ENCODE measurements at regions not wholly inside any gene's neighbourhood (a gene's known extent, or its start where the extent isn't known, plus 50 kb on each side); places are given as distances from the start of the nearest gene placed in this dataset.

DNA sequence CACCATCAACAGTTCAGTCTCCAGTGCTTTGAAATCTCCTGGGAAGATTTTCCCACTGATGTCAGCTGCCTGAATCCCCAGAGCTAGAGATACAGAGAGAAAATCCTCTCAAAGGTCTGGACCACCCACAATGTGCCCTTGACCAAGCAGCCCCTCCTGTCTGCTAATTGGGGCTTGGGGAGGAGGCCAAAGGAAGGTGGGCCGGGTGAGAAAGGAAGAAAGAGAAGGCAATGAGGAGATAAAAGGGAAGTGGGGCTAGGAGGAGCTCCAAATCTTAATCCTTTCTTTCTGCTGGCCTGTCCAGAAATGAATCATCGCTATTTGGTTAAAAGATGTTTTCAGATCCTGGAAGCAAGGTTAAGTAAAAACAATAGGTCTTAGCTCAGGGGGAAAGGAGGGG lies 322.9 kb downstream of the BCL11B start:
- Histone ChIP-seq H4K5ac (ENCODE audit: low read depth, low read length) (no peak overlapping the region), H2BK120ac (ENCODE audit: low read depth, low read length) (no peak overlapping the region), H3K18ac (ENCODE audit: low read depth, low read length) (no peak overlapping the region), H3K56ac (ENCODE audit: extremely low read depth, insufficient read depth, low read length) (no peak overlapping the region), H4K20me1 (ENCODE audit: insufficient read depth, low read length) (no peaks in the 10 kb centered on the region), H4K91ac (ENCODE audit: insufficient read depth, low read depth, low read length) (no peak overlapping the region), H3K9ac (ENCODE audit: low read depth, low read length) (no peak overlapping the region), H3K9me3 (ENCODE audit: control insufficient read depth, insufficient read depth, low read length) (peaks cover 48% of the 10 kb centered on the region), H3K27me3 (ENCODE audit: control insufficient read depth, insufficient read depth, low read length) (no peaks in the 10 kb centered on the region), H2AK9ac (replicated peaks; ENCODE audit: low read depth, low read length, poor library complexity) (no peak overlapping the region), H3K79me1 (ENCODE audit: low read depth in 1 of 2, low read length in 2 of 2) (no peaks in the 10 kb centered on the region), H3K23ac (ENCODE audit: low read depth, low read length) (no peak overlapping the region), H2BK15ac (ENCODE audit: low read depth, low read length) (no peak overlapping the region), H2BK5ac (ENCODE audit: low read depth, low read length, poor library complexity, severe bottlenecking) (no peak overlapping the region), H3K27ac (ENCODE audit: insufficient read depth, low read length) (no peak overlapping the region), H3K4me1 (ENCODE audit: control insufficient read depth, insufficient read depth, low read length) (no peaks in the 10 kb centered on the region), H3K4me3 (ENCODE audit: insufficient read depth, low read depth, low read length) (no peak overlapping the region), H4K8ac (ENCODE audit: low read depth in 2 of 2, low read length in 2 of 2) (no peak overlapping the region), H2AK5ac (ENCODE audit: low read depth, low read length) (no peak overlapping the region), H3K36me3 (ENCODE audit: control insufficient read depth, insufficient read depth, low read length) (no peaks in the 10 kb centered on the region), H3K9me1 (ENCODE audit: insufficient read depth, low read length) (no peaks in the 10 kb centered on the region), H3K14ac (replicated peaks; ENCODE audit: low read depth, low read length) (no peak overlapping the region), H2AFZ (replicated peaks; ENCODE audit: low read length, poor library complexity) (no peak overlapping the region), H2BK20ac (ENCODE audit: low read depth, low read length) (no peak overlapping the region), H3K4me2 (ENCODE audit: low read depth, low read length) (no peak overlapping the region), H3K4ac (ENCODE audit: low read depth, low read length) (no peak overlapping the region)
- ChIA-PET CTCF (no interaction called here), POLR2A (ENCODE audit: unreplicated experiment) (no interaction called here)
- intact Hi-C loops (cut with micrococcal nuclease) = no loop called here
- in situ Hi-C loops (cut with MboI; ENCODE audit: low sequenced_read_pairs) = no loop called here
- WGBS, 2 experiments (ENCODE audit: extremely low coverage in 2 of 2, insufficient read length in 1 of 2) = 80% methylated on average over 1 of the region's 2 CpGs; no CpG with 5 or more reads in 1 of the 2 experiments
- DNase-seq = no peak
- no peak for ATAC-seq (ENCODE audit: low read depth)
- dilution Hi-C loops (cut with HindIII; ENCODE audit: low sequenced_read_pairs, unreplicated experiment) = no loop called here
- no TSS peak for BruUV-seq (replicated peaks)
- no peak for TF ChIP-seq RAD21 (IDR thresholded peaks at IDR 0.05; ENCODE audit: low read length)
- no peak for TF ChIP-seq MXI1 (IDR thresholded peaks at IDR 0.05; ENCODE audit: borderline replicate concordance, low read depth, low read length)
- TF ChIP-seq MAFK (IDR thresholded peaks at IDR 0.05; ENCODE audit: low read depth, low read length) = no peak
- TF ChIP-seq POLR2A (IDR thresholded peaks at IDR 0.05; ENCODE audit: low read depth, low read length) = no peak
- TF ChIP-seq MAZ (IDR thresholded peaks at IDR 0.05; ENCODE audit: borderline replicate concordance, low read depth, low read length) = no peak
- no peak for TF ChIP-seq BHLHE40 (IDR thresholded peaks at IDR 0.05; ENCODE audit: low read depth, low read length)
- TF ChIP-seq CEBPB (IDR thresholded peaks at IDR 0.05; ENCODE audit: low read depth, low read length) = no peak
- no peak for TF ChIP-seq SMC3 (IDR thresholded peaks at IDR 0.05; ENCODE audit: low read depth, low read length)
- no peak for TF ChIP-seq RCOR1 (IDR thresholded peaks at IDR 0.05; ENCODE audit: insufficient replicate concordance, low read length)
- TF ChIP-seq CHD1 (IDR thresholded peaks at IDR 0.05; ENCODE audit: low read depth, low read length) = no peak
- TF ChIP-seq, protein P1, sequence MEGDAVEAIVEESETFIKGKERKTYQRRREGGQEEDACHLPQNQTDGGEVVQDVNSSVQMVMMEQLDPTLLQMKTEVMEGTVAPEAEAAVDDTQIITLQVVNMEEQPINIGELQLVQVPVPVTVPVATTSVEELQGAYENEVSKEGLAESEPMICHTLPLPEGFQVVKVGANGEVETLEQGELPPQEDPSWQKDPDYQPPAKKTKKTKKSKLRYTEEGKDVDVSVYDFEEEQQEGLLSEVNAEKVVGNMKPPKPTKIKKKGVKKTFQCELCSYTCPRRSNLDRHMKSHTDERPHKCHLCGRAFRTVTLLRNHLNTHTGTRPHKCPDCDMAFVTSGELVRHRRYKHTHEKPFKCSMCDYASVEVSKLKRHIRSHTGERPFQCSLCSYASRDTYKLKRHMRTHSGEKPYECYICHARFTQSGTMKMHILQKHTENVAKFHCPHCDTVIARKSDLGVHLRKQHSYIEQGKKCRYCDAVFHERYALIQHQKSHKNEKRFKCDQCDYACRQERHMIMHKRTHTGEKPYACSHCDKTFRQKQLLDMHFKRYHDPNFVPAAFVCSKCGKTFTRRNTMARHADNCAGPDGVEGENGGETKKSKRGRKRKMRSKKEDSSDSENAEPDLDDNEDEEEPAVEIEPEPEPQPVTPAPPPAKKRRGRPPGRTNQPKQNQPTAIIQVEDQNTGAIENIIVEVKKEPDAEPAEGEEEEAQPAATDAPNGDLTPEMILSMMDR (conservative IDR thresholded peaks at IDR 0.05; ENCODE audit: low read depth, low read length) = no peak
- TF ChIP-seq, protein P2, sequence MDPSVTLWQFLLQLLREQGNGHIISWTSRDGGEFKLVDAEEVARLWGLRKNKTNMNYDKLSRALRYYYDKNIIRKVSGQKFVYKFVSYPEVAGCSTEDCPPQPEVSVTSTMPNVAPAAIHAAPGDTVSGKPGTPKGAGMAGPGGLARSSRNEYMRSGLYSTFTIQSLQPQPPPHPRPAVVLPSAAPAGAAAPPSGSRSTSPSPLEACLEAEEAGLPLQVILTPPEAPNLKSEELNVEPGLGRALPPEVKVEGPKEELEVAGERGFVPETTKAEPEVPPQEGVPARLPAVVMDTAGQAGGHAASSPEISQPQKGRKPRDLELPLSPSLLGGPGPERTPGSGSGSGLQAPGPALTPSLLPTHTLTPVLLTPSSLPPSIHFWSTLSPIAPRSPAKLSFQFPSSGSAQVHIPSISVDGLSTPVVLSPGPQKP (IDR thresholded peaks at IDR 0.05; ENCODE audit: borderline replicate concordance, low read depth, low read length) = no peak

Data from IMR-90 (cell line).